Left ventricle myocardium inferior (tissue), 1 donor: ENCODE measurements at regions not wholly inside any gene's neighbourhood (a gene's known extent, or its start where the extent isn't known, plus 50 kb on each side); places are given as distances from the start of the nearest gene placed in this dataset.

Experiments
- DNase-seq: peaks from one replicate; pipeline ENCODE4 v3.0.0-alpha.2; 2020
- H3K27ac ChIP-seq: fragments of 200-600 bp; replicated peaks from 2 replicates; pipeline ENCODE4 v1.8.0; 2021
- H3K27me3 ChIP-seq: fragments of 200-600 bp; 2 replicates; pipeline ENCODE4 v1.8.0; 2021; ENCODE audit warnings: low read depth
- H3K36me3 ChIP-seq: fragments of 200-600 bp; 2 replicates; pipeline ENCODE4 v1.8.0; 2021
- H3K4me1 ChIP-seq: fragments of 200-600 bp; 2 replicates; pipeline ENCODE4 v1.8.0; 2021
- H3K4me3 ChIP-seq: fragments of 200-600 bp; 2 replicates; pipeline ENCODE4 v1.8.0; 2021; ENCODE audit warnings: mild to moderate bottlenecking, moderate library complexity
- H3K9me3 ChIP-seq: fragments of 200-600 bp; replicated peaks from 2 replicates; pipeline ENCODE4 v1.8.0; 2021
- intact Hi-C: fragments of 100-400 bp; cut with micrococcal nuclease; formaldehyde crosslinking; loops from one replicate; pipeline ENCODE4 v1.11.0; 2022
- TF ChIP-seq, protein P1 (sequence below): fragments of 200-600 bp; IDR thresholded peaks from 2 replicates; pipeline ENCODE4 v1.8.0; 2021; ENCODE audit warnings: antibody characterized with exemption, mild to moderate bottlenecking, borderline replicate concordance
- donor health status: DM: no; HTN: yes; CAD: no; lungs with severe emphysema.

- Histone ChIP-seq H3K36me3 (no peaks in the 10 kb centered on the region), H3K4me3 (no peak overlapping the region), H3K9me3 (no peaks in the 10 kb centered on the region), H3K27ac (no peak overlapping the region), H3K27me3 (no peaks in the 10 kb centered on the region), H3K4me1 (peaks cover 5% of the 10 kb centered on the region)
- intact Hi-C loops: no loop called here
- DNase-seq: no peak
- TF ChIP-seq, protein P1, sequence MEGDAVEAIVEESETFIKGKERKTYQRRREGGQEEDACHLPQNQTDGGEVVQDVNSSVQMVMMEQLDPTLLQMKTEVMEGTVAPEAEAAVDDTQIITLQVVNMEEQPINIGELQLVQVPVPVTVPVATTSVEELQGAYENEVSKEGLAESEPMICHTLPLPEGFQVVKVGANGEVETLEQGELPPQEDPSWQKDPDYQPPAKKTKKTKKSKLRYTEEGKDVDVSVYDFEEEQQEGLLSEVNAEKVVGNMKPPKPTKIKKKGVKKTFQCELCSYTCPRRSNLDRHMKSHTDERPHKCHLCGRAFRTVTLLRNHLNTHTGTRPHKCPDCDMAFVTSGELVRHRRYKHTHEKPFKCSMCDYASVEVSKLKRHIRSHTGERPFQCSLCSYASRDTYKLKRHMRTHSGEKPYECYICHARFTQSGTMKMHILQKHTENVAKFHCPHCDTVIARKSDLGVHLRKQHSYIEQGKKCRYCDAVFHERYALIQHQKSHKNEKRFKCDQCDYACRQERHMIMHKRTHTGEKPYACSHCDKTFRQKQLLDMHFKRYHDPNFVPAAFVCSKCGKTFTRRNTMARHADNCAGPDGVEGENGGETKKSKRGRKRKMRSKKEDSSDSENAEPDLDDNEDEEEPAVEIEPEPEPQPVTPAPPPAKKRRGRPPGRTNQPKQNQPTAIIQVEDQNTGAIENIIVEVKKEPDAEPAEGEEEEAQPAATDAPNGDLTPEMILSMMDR: no peak
Observed at GRCh38 chr6:97438011-97438671, 155.1 kb upstream of the MMS22L start.

DNA sequence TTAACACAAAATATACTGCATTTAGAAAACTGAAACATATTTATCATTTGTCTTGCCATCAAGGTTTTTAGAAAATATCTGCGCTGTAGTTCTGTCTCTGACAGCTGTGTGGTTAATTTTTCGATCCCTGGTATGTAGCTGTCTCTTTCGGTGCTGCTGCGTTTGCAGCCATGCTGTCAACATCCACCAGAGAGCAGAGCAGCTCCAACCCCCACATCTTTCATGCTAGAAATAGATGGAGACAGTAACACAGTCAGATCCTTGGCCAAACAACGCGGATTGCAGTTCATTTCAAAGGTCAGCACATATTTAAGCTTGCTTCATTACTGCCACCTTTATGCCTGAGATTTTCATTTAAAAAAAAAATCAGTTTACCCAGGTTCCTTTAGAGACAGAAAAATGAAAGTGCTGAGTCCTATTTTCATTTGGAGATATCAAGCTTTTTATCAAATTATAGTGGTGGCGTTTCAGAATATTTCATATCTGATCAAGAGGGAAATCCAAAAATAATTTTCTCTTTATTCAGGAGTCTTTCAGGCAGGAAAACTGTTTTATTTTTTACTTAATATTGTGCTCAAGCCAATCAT lies 157.7 kb upstream of the MMS22L start:
- H3K9me3 ChIP-seq: no peaks in the 10 kb centered on the region
- H3K27ac ChIP-seq: no peak overlapping the region
- no peaks in the 10 kb centered on the region for H3K36me3 ChIP-seq
- DNase-seq: no peak
- TF ChIP-seq, protein P1: peak; percentile 48
- peaks cover 5% of the 10 kb centered on the region for H3K4me1 ChIP-seq
- no peaks in the 10 kb centered on the region for H3K27me3 ChIP-seq
- intact Hi-C loops: no loop called here
- no peak overlapping the region for H3K4me3 ChIP-seq

GRCh38 chr6:97443408-97444080 lies 160.5 kb upstream of the MMS22L start:
- H3K36me3 ChIP-seq: no peaks in the 10 kb centered on the region
- H3K27me3 ChIP-seq: no peaks in the 10 kb centered on the region
- no peak for DNase-seq
- H3K27ac ChIP-seq: no peak overlapping the region
- peaks cover 5% of the 10 kb centered on the region for H3K4me1 ChIP-seq
- intact Hi-C loops: no loop called here
- no peak overlapping the region for H3K4me3 ChIP-seq
- TF ChIP-seq, protein P1: no peak
- no peaks in the 10 kb centered on the region for H3K9me3 ChIP-seq

- Histone ChIP-seq H3K27ac (no peak overlapping the region), H3K4me3 (no peak overlapping the region), H3K36me3 (no peaks in the 10 kb centered on the region), H3K27me3 (no peaks in the 10 kb centered on the region), H3K4me1 (peaks cover 5% of the 10 kb centered on the region), H3K9me3 (no peaks in the 10 kb centered on the region)
- DNase-seq: no peak
- TF ChIP-seq, protein P1: no peak
- intact Hi-C loops: no loop called here
Observed at GRCh38 chr6:97445407-97445806, 162.4 kb upstream of the MMS22L start.

DNA sequence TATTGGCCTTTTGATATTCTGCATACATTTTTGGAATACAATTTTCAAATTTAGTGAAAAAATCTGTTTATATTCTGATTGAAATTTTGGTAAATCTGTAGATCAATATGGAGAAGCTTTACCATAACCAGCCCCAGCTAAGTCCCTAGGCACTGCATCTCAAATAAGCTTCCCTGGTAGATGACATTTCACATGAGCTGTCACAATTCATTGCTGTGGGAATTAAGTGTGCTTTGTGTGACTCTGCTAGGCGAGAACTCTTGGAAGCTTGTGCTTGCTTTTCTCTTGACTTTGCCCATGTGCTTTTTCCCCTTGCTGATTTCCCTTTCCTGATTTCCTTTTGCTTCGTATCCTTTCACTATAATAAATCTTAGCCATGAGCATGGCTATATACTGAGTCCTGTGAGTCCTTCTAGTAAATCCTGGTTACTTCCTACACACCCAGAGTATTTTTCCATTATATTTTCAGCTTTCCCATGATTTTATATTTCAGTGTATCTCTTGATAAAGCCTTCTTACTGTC lies 166.5 kb upstream of the MMS22L start:
- no peak overlapping the region for H3K27ac ChIP-seq
- intact Hi-C loops: no loop called here
- H3K9me3 ChIP-seq: no peaks in the 10 kb centered on the region
- H3K4me1 ChIP-seq: no peaks in the 10 kb centered on the region
- no peaks in the 10 kb centered on the region for H3K27me3 ChIP-seq
- H3K4me3 ChIP-seq: no peak overlapping the region
- H3K36me3 ChIP-seq: no peaks in the 10 kb centered on the region
- TF ChIP-seq, protein P1: no peak
- DNase-seq: no peak
